Transverse colon (tissue), 4 donors: ENCODE measurements at regions not wholly inside any gene's neighbourhood (a gene's known extent, or its start where the extent isn't known, plus 50 kb on each side); places are given as distances from the start of the nearest gene placed in this dataset.

Source experiments
- DNase-seq: peaks from one replicate; pipeline ENCODE4 v3.0.0-alpha.2; 2019
- H3K27ac ChIP-seq, 4 donors: fragments of 200-600 bp; sonication (generic); 2 replicates each; pipeline ENCODE4 v1.5.1; 2016 to 2018; ENCODE audit warnings: inconsistent platforms in 4 of 4
- H3K27me3 ChIP-seq: fragments of 200-600 bp; sonication (generic); 2 replicates; pipeline ENCODE4 v1.5.1; 2017; ENCODE audit warnings: inconsistent platforms
- H3K36me3 ChIP-seq, 4 donors: fragments of 200-600 bp; sonication (generic); 2 replicates each; pipeline ENCODE4 v1.5.1; 2017 to 2019; ENCODE audit warnings: inconsistent platforms in 4 of 4
- H3K4me1 ChIP-seq, 4 donors: fragments of 200-600 bp; sonication (generic); 2 replicates each; pipeline ENCODE4 v1.5.1; 2017 to 2020; ENCODE audit warnings: inconsistent platforms in 4 of 4
- H3K4me3 ChIP-seq, 4 donors: fragments of 200-600 bp; sonication (generic); 1 replicate in 1 of 4; 2 replicates in 3 of 4; pipeline versions ENCODE4 v1.5.1 to v1.6.1; 2017 to 2019; ENCODE audit warnings: inconsistent platforms in 4 of 4
- H3K9me3 ChIP-seq, 2 donors: fragments of 200-600 bp; sonication (generic); 2 replicates each; pipeline ENCODE4 v1.5.1; 2017 to 2019; ENCODE audit warnings: inconsistent platforms in 2 of 2
- EP300 ChIP-seq: sonication (generic); formaldehyde crosslinking; IDR thresholded peaks from one replicate; pipeline ENCODE4 v1.6.1; 2017; ENCODE audit warnings: antibody characterized with exemption, low read depth
- POLR2A ChIP-seq: fragments of 450-650 bp; IDR thresholded peaks from one replicate; pipeline ENCODE4 v1.6.1; 2016; ENCODE audit warnings: antibody characterized with exemption, mild to moderate bottlenecking, moderate library complexity
- POLR2AphosphoS5 ChIP-seq, 3 donors: sonication (generic); formaldehyde crosslinking; IDR thresholded peaks; one replicate each; pipeline ENCODE4 v1.6.1; 2016; ENCODE audit warnings: antibody characterized with exemption in 3 of 3
- WGBS, 2 donors: methylation state at CpG; one replicate each; pipeline ENCODE4 v1.1.5; 2018; ENCODE audit warnings: low coverage in 1 of 2; 5-methylcytosine and 5-hydroxymethylcytosine counted together
- in situ Hi-C, 4 donors: fragments of 200-750 bp; cut with MboI; loops; one replicate each; pipeline versions ENCODE4 v1.15.0 to v1.15.1; 2017; ENCODE audit warnings: low sequenced_read_pairs in 3 of 4, low pct_ligation_motif_present in 1 of 4, low pct_unique_long_range_greater_than_20kb in 1 of 4
- intact Hi-C: fragments of 100-400 bp; cut with DNase I; formaldehyde crosslinking; loops from one replicate; pipeline ENCODE4 v1.15.1; 2023; ENCODE audit warnings: low total_unique reads
- TF ChIP-seq, protein P1 (sequence below), 5 experiments: fragments of 200-600 bp in 3 of 5; fragments of 450-650 bp in 2 of 5; sonication (generic) in 3 of 5; IDR thresholded peaks; 1 replicate in 2 of 5; 2 replicates in 3 of 5; pipeline ENCODE4 v1.5.1; 2016 to 2017; ENCODE audit warnings: antibody characterized with exemption in 5 of 5, inconsistent platforms in 3 of 5, mild to moderate bottlenecking in 2 of 5, moderate library complexity in 1 of 5

DNA sequence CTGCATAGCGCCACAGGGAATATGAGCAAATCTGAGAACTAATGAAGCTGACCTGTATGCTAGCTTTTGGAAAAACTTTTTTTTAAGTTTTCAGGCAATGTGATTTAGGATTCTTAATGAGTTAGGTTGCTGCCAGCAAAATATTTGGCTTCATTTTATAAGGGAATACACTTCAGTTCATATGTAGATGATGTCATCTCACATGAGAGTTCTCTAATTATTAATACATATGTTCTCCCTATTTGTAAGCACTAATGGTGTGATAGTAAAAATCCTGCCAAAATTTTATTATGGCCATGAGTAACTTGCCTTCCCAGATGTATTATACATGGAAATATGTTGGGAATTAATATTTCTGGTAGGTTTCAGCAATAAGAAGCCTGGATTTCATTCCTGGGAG lies 573.8 kb downstream of the EPM2A start:
- WGBS, 2 donors, result 97 to 100% methylated on average over 1 of the region's 1 CpG
- Histone ChIP-seq H3K27me3 (no peaks in the 10 kb centered on the region), H3K27ac (no peak overlapping the region), H3K4me3 (no peak overlapping the region), H3K4me1 (no peaks in the 10 kb centered on the region), H3K36me3 (no peaks in the 10 kb centered on the region), H3K9me3 (peaks cover 0 to 15% of the 10 kb centered on the region in 2 donors)
- intact Hi-C loops, result no loop called here
- in situ Hi-C loops, result no loop called here
- no peak for DNase-seq
- TF ChIP-seq POLR2A, result no peak

DNA sequence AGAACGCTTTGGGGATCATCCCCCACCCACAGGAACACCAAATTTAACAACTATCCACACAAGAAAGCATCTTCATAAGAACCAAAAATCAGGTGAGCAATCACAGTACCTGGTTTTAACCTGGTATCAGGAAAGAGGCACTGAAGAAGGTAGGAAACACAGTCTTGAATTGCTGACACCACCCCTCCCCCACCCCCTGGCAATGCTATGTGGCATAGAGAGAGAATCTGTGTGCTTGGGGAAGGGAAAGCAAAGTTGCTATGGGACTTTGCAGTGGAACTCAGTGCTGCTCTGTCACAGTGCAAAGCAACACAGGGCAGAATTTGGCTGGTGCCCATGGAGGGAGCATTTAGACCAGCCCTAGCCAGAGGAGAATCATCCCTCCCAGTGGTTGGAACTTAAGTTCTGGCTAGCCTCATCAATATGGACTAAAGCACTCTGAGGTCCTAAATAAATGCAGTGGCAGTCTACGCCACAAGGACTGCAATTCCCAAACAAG lies 565.5 kb downstream of the EPM2A start:
- TF ChIP-seq POLR2A (no peak), EP300 (no peak)
- 67 to 88% methylated on average over 1 to 2 of the region's 2 CpGs for WGBS, 2 donors

DNA sequence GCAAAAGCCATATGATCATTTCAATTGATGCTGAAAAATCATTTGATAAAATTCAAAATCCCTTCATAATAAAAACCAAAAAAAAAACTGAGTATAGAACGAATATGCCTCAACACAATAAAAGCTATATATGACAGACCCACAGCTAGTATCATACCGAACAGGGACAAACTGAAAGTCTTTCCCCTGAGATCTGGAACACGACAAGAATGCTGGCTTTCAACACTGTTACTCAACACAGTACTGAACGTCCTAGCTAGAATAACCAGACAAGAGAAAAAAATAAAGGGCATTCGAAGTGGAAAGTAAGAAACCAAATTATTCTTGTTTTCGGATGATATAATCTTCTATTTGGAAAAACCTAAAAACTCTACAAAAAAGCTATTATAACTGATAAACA lies 559.9 kb downstream of the EPM2A start:
- H3K36me3 ChIP-seq, result no peaks in the 10 kb centered on the region
- TF ChIP-seq POLR2AphosphoS5 (IDR thresholded peaks at IDR 0.05), result no peak
- TF ChIP-seq EP300, result no peak
- TF ChIP-seq, protein P1, sequence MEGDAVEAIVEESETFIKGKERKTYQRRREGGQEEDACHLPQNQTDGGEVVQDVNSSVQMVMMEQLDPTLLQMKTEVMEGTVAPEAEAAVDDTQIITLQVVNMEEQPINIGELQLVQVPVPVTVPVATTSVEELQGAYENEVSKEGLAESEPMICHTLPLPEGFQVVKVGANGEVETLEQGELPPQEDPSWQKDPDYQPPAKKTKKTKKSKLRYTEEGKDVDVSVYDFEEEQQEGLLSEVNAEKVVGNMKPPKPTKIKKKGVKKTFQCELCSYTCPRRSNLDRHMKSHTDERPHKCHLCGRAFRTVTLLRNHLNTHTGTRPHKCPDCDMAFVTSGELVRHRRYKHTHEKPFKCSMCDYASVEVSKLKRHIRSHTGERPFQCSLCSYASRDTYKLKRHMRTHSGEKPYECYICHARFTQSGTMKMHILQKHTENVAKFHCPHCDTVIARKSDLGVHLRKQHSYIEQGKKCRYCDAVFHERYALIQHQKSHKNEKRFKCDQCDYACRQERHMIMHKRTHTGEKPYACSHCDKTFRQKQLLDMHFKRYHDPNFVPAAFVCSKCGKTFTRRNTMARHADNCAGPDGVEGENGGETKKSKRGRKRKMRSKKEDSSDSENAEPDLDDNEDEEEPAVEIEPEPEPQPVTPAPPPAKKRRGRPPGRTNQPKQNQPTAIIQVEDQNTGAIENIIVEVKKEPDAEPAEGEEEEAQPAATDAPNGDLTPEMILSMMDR (IDR thresholded peaks at IDR 0.05), result no peak
- TF ChIP-seq POLR2A, result no peak
- no peak for DNase-seq
- peaks cover 0 to 9% of the 10 kb centered on the region in 2 donors for H3K9me3 ChIP-seq
- no peak overlapping the region for H3K4me3 ChIP-seq
- H3K27ac ChIP-seq, result no peak overlapping the region
- H3K27me3 ChIP-seq, result no peaks in the 10 kb centered on the region
- in situ Hi-C loops (no loop called here), intact Hi-C loops (no loop called here)
- WGBS, 2 donors, result 62 to 78% methylated on average over 6 of the region's 6 CpGs
- no peaks in the 10 kb centered on the region for H3K4me1 ChIP-seq

More for the DNA sequence above, 565.5 kb downstream of the EPM2A start:
- Histone ChIP-seq H3K4me3 (no peak overlapping the region), H3K9me3 (no peaks in the 10 kb centered on the region), H3K27ac (no peak overlapping the region), H3K27me3 (no peaks in the 10 kb centered on the region), H3K4me1 (no peaks in the 10 kb centered on the region), H3K36me3 (no peaks in the 10 kb centered on the region)
- in situ Hi-C loops, result no loop called here
- DNase-seq, result no peak
- intact Hi-C loops, result no loop called here

DNA sequence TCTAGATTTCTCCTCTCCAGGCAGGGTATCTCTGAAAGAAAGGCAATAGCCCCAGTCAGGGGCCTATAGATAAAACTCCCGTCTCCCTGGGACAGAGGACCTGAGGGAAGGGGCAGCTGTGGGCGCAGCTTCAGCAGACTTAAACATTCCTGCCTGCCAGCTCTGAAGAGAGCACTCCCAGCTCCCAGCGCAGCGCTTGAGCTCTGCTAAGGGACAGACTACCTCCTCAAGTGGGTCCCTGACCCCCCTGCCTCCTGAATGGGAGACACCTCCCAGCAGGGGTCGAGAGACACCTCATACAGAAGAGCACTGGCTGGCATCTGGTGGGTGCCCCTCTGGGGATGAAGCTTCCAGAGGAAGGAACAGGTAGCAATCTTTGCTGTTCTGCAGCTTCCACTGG lies 556.9 kb downstream of the EPM2A start:
- no peak overlapping the region for H3K27ac ChIP-seq
- intact Hi-C loops (no loop called here), in situ Hi-C loops (no loop called here)
- 80 to 81% methylated on average over 1 to 5 of the region's 5 CpGs for WGBS, 2 donors
- no peaks in the 10 kb centered on the region for H3K36me3 ChIP-seq
- no peak for DNase-seq
- no peaks in the 10 kb centered on the region for H3K27me3 ChIP-seq
- no peak overlapping the region for H3K4me3 ChIP-seq
- H3K9me3 ChIP-seq, result peaks cover 0 to 9% of the 10 kb centered on the region in 2 donors
- H3K4me1 ChIP-seq, result no peaks in the 10 kb centered on the region
- TF ChIP-seq POLR2A, result no peak
- no peak for TF ChIP-seq POLR2AphosphoS5 (IDR thresholded peaks at IDR 0.05)
- no peak for TF ChIP-seq EP300
- TF ChIP-seq, protein P1 (IDR thresholded peaks at IDR 0.05), result no peak

DNA sequence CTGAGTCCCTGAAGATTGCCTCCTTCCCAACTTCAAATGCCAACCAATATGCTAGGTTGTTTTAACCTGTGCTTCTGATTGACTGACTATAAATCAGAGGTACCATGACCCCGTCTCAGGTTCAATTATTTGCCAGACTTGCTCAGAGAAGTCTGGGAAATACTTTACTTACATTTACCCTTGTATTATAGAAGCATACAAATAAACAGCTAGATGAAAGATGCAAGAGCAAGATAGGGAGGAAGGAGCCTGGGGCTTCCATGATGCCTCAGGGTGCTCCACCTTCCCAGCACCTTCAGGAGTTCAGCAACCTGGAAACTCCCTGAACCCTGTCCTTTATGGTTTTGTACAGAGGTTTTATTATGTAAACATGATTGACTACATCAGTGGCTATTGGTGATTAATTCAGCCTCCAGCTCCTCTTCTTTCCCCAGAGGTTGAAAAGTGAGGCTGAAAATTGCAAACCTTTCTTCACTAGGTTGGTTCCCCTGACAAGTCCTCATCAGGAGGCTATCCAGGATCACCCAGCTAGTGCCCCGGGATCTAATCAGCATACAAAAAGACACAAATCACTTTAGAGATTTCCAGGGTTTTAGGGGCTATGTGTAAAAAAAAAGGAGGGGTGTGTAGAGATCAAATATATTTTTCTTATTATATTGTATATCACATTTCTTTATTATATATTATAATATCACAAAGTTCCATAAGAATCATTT lies 547.7 kb downstream of the EPM2A start:
- in situ Hi-C loops (no loop called here), intact Hi-C loops (no loop called here)
- DNase-seq, result no peak
- H3K27ac ChIP-seq, result no peak overlapping the region
- no peaks in the 10 kb centered on the region for H3K27me3 ChIP-seq
- no peaks in the 10 kb centered on the region for H3K4me1 ChIP-seq
- H3K9me3 ChIP-seq, result no peaks in the 10 kb centered on the region
- H3K36me3 ChIP-seq, result no peaks in the 10 kb centered on the region
- TF ChIP-seq POLR2AphosphoS5 (IDR thresholded peaks at IDR 0.05), result no peak
- TF ChIP-seq EP300, result no peak
- TF ChIP-seq, protein P1 (IDR thresholded peaks at IDR 0.05), result no peak
- TF ChIP-seq POLR2A, result no peak
- no peak overlapping the region for H3K4me3 ChIP-seq
- WGBS, 2 donors, result 50 to 64% methylated on average over 1 to 2 of the region's 2 CpGs
